HL-60 (cell line): ENCODE measurements at regions not wholly inside any gene's neighbourhood (a gene's known extent, or its start where the extent isn't known, plus 50 kb on each side); places are given as distances from the start of the nearest gene placed in this dataset.

Experiments used
- CTCF ChIP-seq: IDR thresholded peaks from one replicate; pipeline ENCODE4 v1.5.1; 2011; ENCODE audit warnings: low read length, control low read depth, inconsistent platforms; ENCODE audit not compliant: insufficient read depth
- GABPA ChIP-seq: IDR thresholded peaks from 2 replicates; pipeline ENCODE4 v1.6.1; 2012; ENCODE audit warnings: low read depth
- POLR2AphosphoS5 ChIP-seq: IDR thresholded peaks from 2 replicates; pipeline ENCODE4 v1.6.1; 2012; ENCODE audit warnings: low read depth
- REST ChIP-seq: IDR thresholded peaks from 2 replicates; pipeline ENCODE4 v1.6.1; 2012; ENCODE audit warnings: low read depth; ENCODE audit not compliant: insufficient replicate concordance
- SPI1 ChIP-seq: IDR thresholded peaks from 2 replicates; pipeline ENCODE4 v1.6.1; 2012; ENCODE audit warnings: low read depth, mild to moderate bottlenecking, borderline replicate concordance

GRCh38 chr11:24093375-24093774, 403.5 kb upstream of the LUZP2 start:
- TF ChIP-seq SPI1 (no peak), CTCF (no peak), REST (no peak), POLR2AphosphoS5 (no peak), GABPA (no peak)
